B cell (primary cell): ENCODE measurements at regions not wholly inside any gene's neighbourhood (a gene's known extent, or its start where the extent isn't known, plus 50 kb on each side); places are given as distances from the start of the nearest gene placed in this dataset.

Experiments used
- ATAC-seq: fragments of 200-7000 bp; cut with Tn5 transposase; one replicate; pipeline ENCODE4 v1.10.0; 2021; ENCODE audit warnings: low read depth, mild to moderate bottlenecking, moderate number of reproducible peaks, moderate library complexity
- CTCF ChIA-PET: fragments of 350-600 bp; sonication (Branson Sonifier 250); formaldehyde crosslinking; loops from one replicate; lab custom pipeline; 2021; ENCODE audit warnings: antibody characterized with exemption, inconsistent platforms; lab: Charles Lee
- POLR2A ChIA-PET: fragments of 350-600 bp; sonication (Branson Sonifier 250); formaldehyde crosslinking; loops from one replicate; lab custom pipeline; 2021; ENCODE audit warnings: antibody characterized with exemption; lab: Charles Lee
- DNase-seq: peaks from one replicate; pipeline ENCODE4 v3.0.0; 2013
- H2AFZ ChIP-seq: 2 replicates; pipeline ENCODE4 v1.6.1; 2012; ENCODE audit warnings: mild to moderate bottlenecking, low read depth, low read length; ENCODE audit not compliant: insufficient read depth, poor library complexity, severe bottlenecking
- H3K27ac ChIP-seq, 2 donors: 1 replicate in 1 of 2; 2 replicates in 1 of 2; pipeline ENCODE4 v1.5.1; 2012 to 2013; ENCODE audit warnings: low read length in 2 of 2, mild to moderate bottlenecking in 2 of 2, moderate library complexity in 1 of 2
- H3K27me3 ChIP-seq, 4 experiments: fragments of 200-600 bp in 1 of 4; sonication (generic) in 1 of 4; replicated peaks in 1 of 4; 1 replicate in 2 of 4; 2 replicates in 2 of 4; pipeline versions ENCODE4 v1.6.1 to v1.7.0; 2013 to 2016; ENCODE audit warnings: low read length in 3 of 4, mild to moderate bottlenecking in 2 of 4, mixed read lengths in 1 of 4, moderate library complexity in 1 of 4; ENCODE audit not compliant: insufficient read depth in 4 of 4, control insufficient read depth in 3 of 4; ENCODE audit errors: control extremely low read depth in 1 of 4
- H3K36me3 ChIP-seq, 2 experiments: replicated peaks in 1 of 2; 1 replicate in 1 of 2; 2 replicates in 1 of 2; pipeline versions ENCODE4 v1.6.1 to v1.7.1; 2013; ENCODE audit warnings: low read length in 1 of 2; ENCODE audit not compliant: insufficient read depth in 2 of 2, control insufficient read depth in 1 of 2; ENCODE audit errors: control extremely low read depth in 1 of 2, extremely low read depth in 1 of 2
- H3K4me1 ChIP-seq, 2 donors: fragments of 200-600 bp in 1 of 2; sonication (generic) in 1 of 2; 1 replicate in 1 of 2; 2 replicates in 1 of 2; pipeline versions ENCODE4 v1.5.1 to v1.6.1; 2013 to 2017; ENCODE audit warnings: low read length in 2 of 2; ENCODE audit not compliant: control insufficient read depth in 2 of 2, insufficient read depth in 2 of 2
- H3K4me2 ChIP-seq: replicated peaks from 2 replicates; pipeline ENCODE3; 2012; ENCODE audit warnings: mild to moderate bottlenecking, low read depth, low read length; ENCODE audit not compliant: poor library complexity, severe bottlenecking
- H3K4me3 ChIP-seq, 5 experiments: fragments of 200-600 bp in 1 of 5; sonication (generic) in 1 of 5; 1 replicate in 3 of 5; 2 replicates in 2 of 5; pipeline versions ENCODE4 v1.5.1 to v1.7.0; 2011 to 2016; ENCODE audit warnings: low read length in 4 of 5, mild to moderate bottlenecking in 4 of 5, low read depth in 2 of 5, control low read depth in 1 of 5, moderate library complexity in 1 of 5; ENCODE audit not compliant: insufficient read depth in 1 of 5; ENCODE audit errors: control extremely low read depth in 1 of 5, extremely low read depth in 1 of 5
- H3K79me2 ChIP-seq: fragments of 200-600 bp; sonication (generic); one replicate; pipeline ENCODE4 v1.6.0; 2016; ENCODE audit warnings: low read length; ENCODE audit not compliant: control insufficient read depth, insufficient read depth
- H3K9ac ChIP-seq: fragments of 200-600 bp; sonication (generic); 2 replicates; pipeline ENCODE4 v1.6.1; 2017; ENCODE audit warnings: mild to moderate bottlenecking, low read length, moderate library complexity
- H3K9me3 ChIP-seq, 3 donors: one replicate each; pipeline versions ENCODE4 v1.6.1 to v1.7.1; 2013; ENCODE audit warnings: low read length in 2 of 3; ENCODE audit not compliant: control insufficient read depth in 2 of 3, insufficient read depth in 1 of 3; ENCODE audit errors: control extremely low read depth in 1 of 3
- H4K20me1 ChIP-seq: 2 replicates; pipeline ENCODE4 v1.6.0; 2012; ENCODE audit warnings: mild to moderate bottlenecking, low read length; ENCODE audit not compliant: insufficient read depth, control insufficient read depth, poor library complexity, severe bottlenecking
- H3K27ac Mint-ChIP-seq: one replicate; pipeline ENCODE4 v1.8.0; 2021; ENCODE audit warnings: mixed read lengths
- H3K27me3 Mint-ChIP-seq: one replicate; pipeline ENCODE4 v1.8.0; 2021; ENCODE audit warnings: mixed read lengths
- H3K4me1 Mint-ChIP-seq: one replicate; pipeline ENCODE4 v1.8.0; 2021; ENCODE audit warnings: mixed read lengths
- H3K4me3 Mint-ChIP-seq: one replicate; pipeline ENCODE4 v1.8.0; 2021; ENCODE audit warnings: mixed read lengths
- H3K9me3 Mint-ChIP-seq: one replicate; pipeline ENCODE4 v1.8.0; 2022; ENCODE audit warnings: mixed read lengths; ENCODE audit not compliant: insufficient read depth
- EZH2 ChIP-seq: IDR thresholded peaks from 2 replicates; pipeline ENCODE4 v1.6.1; 2012; ENCODE audit warnings: borderline replicate concordance, low read depth, mild to moderate bottlenecking, moderate library complexity, low read length; ENCODE audit not compliant: insufficient read depth, poor library complexity, severe bottlenecking
- WGBS: methylation state at CpG from one replicate; pipeline ENCODE4 v1.1.5; 2013; ENCODE audit warnings: missing lambda C conversion rate; ENCODE audit not compliant: insufficient coverage; 5-methylcytosine and 5-hydroxymethylcytosine counted together
- intact Hi-C: fragments of 100-400 bp; cut with micrococcal nuclease; formaldehyde crosslinking; loops from one replicate; pipeline ENCODE4 v1.10.0; 2022
- TF ChIP-seq, protein P1 (sequence below): fragments of 200-600 bp; IDR thresholded peaks from one replicate; pipeline ENCODE4 v1.8.0; 2022; ENCODE audit warnings: antibody characterized with exemption, mild to moderate bottlenecking

GRCh38 chr1:38238294-38238693 lies 191.7 kb upstream of the POU3F1 start:
- WGBS = 90% methylated on average over 5 of the region's 5 CpGs
- POLR2A ChIA-PET = no interaction called here

DNA sequence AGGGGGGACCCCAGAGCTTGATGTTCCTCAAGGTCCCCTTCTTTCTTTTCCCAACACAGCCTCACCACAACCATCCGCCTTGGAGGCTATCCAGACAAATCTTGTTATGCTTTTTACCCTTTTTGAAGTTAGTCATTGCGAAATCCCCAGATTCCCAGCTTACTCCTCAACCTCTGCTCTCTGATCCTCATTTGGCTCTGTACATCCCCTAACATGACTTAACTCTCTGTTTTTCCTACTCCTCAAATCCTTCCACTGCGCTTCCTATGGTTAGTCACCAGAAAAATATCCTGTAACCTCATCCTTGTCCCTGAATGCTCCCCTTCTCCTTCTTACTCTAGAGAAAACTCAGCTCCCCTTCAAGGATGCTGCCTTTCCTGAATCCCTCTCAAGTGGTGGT lies 189.1 kb upstream of the POU3F1 start:
- Histone ChIP-seq H2AFZ (no peak overlapping the region), H3K27ac (no peak overlapping the region), H3K4me2 (no peak overlapping the region), H3K27me3 (peaks cover 0 to 5% (median 0%) of the 10 kb centered on the region in 4 experiments), H3K79me2 (no peaks in the 10 kb centered on the region), H3K4me3 (no peak overlapping the region), H3K4me1 (no peaks in the 10 kb centered on the region), H3K9me3 (peaks cover 0 to 8% (median 0%) of the 10 kb centered on the region in 3 donors), H4K20me1 (no peaks in the 10 kb centered on the region), H3K9ac (no peak overlapping the region), H3K36me3 (no peaks in the 10 kb centered on the region)
- ChIA-PET POLR2A (no interaction called here), CTCF (no interaction called here)
- TF ChIP-seq EZH2 = no peak
- TF ChIP-seq, protein P1, sequence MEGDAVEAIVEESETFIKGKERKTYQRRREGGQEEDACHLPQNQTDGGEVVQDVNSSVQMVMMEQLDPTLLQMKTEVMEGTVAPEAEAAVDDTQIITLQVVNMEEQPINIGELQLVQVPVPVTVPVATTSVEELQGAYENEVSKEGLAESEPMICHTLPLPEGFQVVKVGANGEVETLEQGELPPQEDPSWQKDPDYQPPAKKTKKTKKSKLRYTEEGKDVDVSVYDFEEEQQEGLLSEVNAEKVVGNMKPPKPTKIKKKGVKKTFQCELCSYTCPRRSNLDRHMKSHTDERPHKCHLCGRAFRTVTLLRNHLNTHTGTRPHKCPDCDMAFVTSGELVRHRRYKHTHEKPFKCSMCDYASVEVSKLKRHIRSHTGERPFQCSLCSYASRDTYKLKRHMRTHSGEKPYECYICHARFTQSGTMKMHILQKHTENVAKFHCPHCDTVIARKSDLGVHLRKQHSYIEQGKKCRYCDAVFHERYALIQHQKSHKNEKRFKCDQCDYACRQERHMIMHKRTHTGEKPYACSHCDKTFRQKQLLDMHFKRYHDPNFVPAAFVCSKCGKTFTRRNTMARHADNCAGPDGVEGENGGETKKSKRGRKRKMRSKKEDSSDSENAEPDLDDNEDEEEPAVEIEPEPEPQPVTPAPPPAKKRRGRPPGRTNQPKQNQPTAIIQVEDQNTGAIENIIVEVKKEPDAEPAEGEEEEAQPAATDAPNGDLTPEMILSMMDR = no peak
- intact Hi-C loops = no loop called here
- no peak for ATAC-seq
- H3K4me1 Mint-ChIP-seq = no peaks in the 10 kb centered on the region
- peaks cover 7% of the 10 kb centered on the region for H3K27me3 Mint-ChIP-seq
- H3K27ac Mint-ChIP-seq = no peak overlapping the region
- H3K4me3 Mint-ChIP-seq = no peak overlapping the region
- 91% methylated on average over 3 of the region's 3 CpGs for WGBS
- no peaks in the 10 kb centered on the region for H3K9me3 Mint-ChIP-seq
- DNase-seq = no peak

More at GRCh38 chr1:38238294-38238693, 191.7 kb upstream of the POU3F1 start:
- DNase-seq (no peak), ATAC-seq (no peak)
- Histone ChIP-seq H3K4me3 (no peak overlapping the region), H3K4me2 (no peak overlapping the region), H4K20me1 (no peaks in the 10 kb centered on the region), H3K27me3 (peaks cover 0 to 5% (median 0%) of the 10 kb centered on the region in 4 experiments), H3K9me3 (peaks cover 0 to 5% (median 0%) of the 10 kb centered on the region in 3 donors), H3K36me3 (no peaks in the 10 kb centered on the region), H3K9ac (no peak overlapping the region), H3K4me1 (no peaks in the 10 kb centered on the region), H3K79me2 (no peaks in the 10 kb centered on the region), H2AFZ (no peak overlapping the region), H3K27ac (no peak overlapping the region)
- CTCF ChIA-PET = no interaction called here
- no peak overlapping the region for H3K27ac Mint-ChIP-seq
- TF ChIP-seq, protein P1 = no peak
- TF ChIP-seq EZH2 = no peak
- peaks cover 7% of the 10 kb centered on the region for H3K27me3 Mint-ChIP-seq
- H3K4me3 Mint-ChIP-seq = no peak overlapping the region
- H3K9me3 Mint-ChIP-seq = no peaks in the 10 kb centered on the region
- intact Hi-C loops = no loop called here
- no peaks in the 10 kb centered on the region for H3K4me1 Mint-ChIP-seq
